ENCODE measurements at regions not wholly inside any gene's neighbourhood (a gene's known extent, or its start where the extent isn't known, plus 50 kb on each side); places are given as distances from the start of the nearest gene placed in this dataset.

DNA sequence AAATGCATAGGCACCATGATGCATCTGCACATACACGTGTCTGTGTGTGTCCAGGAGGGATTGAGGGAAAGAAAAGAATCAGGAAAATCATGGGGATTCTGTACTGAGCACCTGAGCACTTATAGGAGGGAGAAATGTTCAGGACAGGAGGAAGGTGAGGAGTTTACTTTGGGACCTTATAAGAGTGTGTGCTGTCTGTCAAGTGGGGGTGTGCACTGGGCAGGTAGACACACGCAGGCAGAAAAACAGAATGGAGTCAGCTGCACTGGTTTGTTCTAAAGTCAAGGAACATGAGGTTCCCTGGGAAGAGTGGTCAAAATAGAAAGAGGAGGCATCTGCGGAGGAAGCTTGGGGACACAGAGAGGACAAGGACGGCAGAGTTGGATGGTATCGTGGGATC, 92.2 kb upstream of the KCTD1 start:
- TF ChIP-seq MAX (IDR thresholded peaks at IDR 0.05; ENCODE audit: low read depth) (no peak), MEF2A (IDR thresholded peaks at IDR 0.05; ENCODE audit: borderline replicate concordance, low read depth) (no peak), FOXM1 (IDR thresholded peaks at IDR 0.05; ENCODE audit: low read depth) (no peak)
- TF ChIP-seq, protein P1, sequence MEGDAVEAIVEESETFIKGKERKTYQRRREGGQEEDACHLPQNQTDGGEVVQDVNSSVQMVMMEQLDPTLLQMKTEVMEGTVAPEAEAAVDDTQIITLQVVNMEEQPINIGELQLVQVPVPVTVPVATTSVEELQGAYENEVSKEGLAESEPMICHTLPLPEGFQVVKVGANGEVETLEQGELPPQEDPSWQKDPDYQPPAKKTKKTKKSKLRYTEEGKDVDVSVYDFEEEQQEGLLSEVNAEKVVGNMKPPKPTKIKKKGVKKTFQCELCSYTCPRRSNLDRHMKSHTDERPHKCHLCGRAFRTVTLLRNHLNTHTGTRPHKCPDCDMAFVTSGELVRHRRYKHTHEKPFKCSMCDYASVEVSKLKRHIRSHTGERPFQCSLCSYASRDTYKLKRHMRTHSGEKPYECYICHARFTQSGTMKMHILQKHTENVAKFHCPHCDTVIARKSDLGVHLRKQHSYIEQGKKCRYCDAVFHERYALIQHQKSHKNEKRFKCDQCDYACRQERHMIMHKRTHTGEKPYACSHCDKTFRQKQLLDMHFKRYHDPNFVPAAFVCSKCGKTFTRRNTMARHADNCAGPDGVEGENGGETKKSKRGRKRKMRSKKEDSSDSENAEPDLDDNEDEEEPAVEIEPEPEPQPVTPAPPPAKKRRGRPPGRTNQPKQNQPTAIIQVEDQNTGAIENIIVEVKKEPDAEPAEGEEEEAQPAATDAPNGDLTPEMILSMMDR (IDR thresholded peaks at IDR 0.05) = no peak
- TF ChIP-seq, protein P2, sequence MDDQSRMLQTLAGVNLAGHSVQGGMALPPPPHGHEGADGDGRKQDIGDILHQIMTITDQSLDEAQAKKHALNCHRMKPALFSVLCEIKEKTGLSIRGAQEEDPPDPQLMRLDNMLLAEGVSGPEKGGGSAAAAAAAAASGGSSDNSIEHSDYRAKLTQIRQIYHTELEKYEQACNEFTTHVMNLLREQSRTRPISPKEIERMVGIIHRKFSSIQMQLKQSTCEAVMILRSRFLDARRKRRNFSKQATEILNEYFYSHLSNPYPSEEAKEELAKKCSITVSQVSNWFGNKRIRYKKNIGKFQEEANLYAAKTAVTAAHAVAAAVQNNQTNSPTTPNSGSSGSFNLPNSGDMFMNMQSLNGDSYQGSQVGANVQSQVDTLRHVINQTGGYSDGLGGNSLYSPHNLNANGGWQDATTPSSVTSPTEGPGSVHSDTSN (IDR thresholded peaks at IDR 0.05) = no peak

Data from SK-N-SH (cell line).